Fibroblast of gingiva (primary cell): ENCODE measurements at regions not wholly inside any gene's neighbourhood (a gene's known extent, or its start where the extent isn't known, plus 50 kb on each side); places are given as distances from the start of the nearest gene placed in this dataset.

ENCODE experiments used
- DNase-seq: peaks from one replicate; pipeline ENCODE4 v3.0.0-alpha.2; 2011; ENCODE audit warnings: low read depth

DNA sequence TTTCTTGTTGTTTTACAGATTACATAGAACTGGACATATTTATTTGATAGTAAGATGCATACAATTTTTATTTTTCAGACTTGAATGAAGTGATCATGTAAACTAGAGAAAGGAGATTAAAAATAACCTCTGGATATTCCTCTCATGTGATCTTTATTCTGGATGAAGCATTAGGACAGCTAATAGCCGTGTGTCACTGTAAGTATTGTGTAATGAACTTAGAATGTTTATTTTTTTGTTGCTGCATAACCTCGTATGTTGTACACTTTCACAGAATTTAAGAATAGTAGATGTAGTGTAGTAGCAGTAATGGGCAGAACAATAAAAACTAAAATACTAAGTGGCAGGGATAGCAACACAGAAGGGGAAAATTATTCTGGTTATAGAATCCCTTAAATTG lies 2094.5 kb upstream of the TENM3 start:
- DNase-seq: no peak

DNA sequence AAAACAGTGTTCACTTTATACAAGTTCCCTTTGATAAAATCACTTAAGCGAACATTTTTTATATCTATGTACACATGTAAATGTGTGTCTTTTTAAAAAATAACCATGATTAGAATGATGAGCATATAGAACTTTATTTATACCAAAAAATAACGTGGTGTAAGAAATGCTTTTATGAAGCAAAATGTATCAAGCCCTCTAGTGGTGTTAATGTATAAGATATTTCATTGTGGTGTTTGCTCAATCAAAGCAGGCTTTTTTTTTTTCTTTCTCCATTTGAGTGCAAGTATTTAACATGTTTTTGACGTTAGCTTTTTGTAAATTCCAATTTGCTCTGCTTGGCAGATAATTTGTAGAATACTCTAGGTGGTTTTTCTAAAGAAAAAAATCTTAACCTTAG lies 2092.4 kb upstream of the TENM3 start:
- no peak for DNase-seq

DNA sequence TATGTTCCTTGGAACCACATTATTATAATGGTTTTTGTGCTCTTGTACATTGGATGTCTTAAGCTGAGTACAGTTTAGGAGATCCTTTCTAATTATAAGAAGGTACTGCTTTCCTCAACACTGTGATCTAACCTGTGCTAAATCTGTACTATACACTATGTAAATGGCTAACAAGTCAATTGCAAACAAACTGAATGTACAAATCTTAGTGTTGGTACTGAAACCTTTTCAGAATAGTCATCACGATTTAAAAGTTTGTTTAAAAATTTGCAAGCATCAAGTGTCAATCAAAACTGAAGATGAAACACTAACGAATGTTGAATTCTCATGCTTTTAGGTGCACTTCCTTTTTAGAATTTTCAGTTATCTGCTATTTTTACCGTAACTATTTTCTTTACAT lies 2090.4 kb upstream of the TENM3 start:
- DNase-seq: no peak

DNA sequence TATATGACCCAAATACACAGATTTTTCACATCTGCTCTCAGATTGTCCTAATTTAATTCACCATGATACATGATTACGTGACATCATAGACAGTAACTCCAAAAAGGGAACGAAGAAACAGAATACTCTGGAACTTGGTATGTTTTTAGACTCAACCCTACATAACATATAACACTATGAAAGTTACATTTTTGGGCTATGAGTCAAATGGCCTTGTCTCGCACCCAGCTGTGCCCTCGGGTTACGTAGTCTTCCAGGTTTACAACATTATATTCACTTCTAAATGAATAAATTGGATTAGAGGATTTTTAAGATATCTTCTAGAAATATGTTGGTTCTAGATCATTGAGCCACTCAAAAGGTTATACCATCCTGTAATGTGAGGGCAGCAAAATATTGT lies 2089.6 kb upstream of the TENM3 start:
- DNase-seq: no peak

DNA sequence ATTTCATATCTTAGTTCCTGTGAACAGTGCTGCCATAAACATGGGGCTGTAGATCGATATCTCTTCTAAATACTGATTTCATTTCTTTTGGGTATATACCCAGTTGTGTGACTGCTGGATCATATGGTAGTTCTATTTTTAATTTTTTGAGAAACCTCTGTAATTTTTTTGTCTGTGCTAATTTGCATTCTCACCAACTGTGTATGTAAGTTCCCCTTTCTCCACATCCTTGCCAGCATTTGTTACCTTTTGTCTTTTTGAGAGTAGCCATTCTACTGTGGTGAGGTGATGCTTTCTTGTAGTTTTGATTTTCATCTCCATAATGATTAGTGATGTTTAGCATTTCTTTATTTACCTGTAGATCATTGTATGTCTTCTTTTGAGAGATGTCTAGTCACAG lies 2086.5 kb upstream of the TENM3 start:
- DNase-seq: no peak

DNA sequence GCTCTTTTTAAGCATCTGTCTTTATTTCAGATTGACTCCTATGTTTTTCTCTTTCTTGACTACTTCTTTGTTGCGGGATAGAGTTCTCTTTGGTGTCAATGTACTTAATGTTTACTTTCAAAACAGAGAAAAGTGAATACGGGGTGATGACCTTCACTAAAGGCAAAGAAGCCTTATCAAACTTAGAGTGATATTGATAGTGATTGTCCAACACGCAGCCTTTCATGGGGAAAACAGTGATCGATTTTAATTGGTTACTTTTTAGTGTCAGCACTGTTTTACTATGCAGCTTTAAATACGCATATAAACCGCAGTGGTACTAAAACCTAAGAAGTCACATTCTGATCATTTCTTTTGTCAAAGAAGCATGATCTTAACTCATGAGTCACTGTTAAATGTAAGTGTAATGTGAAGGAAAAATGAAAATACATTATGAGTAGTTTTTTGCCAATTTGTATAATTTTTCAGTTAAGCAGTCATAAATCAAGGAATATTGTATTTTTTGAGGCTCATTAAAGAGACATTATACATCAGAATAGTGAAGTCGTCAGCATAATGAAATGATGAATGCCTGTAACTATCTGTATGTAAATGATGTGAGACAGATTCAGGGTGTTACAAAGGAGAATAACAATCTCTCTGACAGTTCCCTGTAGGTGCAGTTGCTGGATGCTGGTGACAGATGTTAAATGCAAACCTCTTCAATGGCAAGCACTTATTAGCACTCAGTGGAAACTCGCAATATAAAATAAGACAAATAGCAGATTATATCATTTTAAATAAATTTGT lies 2082.8 kb upstream of the TENM3 start:
- DNase-seq: no peak

DNA sequence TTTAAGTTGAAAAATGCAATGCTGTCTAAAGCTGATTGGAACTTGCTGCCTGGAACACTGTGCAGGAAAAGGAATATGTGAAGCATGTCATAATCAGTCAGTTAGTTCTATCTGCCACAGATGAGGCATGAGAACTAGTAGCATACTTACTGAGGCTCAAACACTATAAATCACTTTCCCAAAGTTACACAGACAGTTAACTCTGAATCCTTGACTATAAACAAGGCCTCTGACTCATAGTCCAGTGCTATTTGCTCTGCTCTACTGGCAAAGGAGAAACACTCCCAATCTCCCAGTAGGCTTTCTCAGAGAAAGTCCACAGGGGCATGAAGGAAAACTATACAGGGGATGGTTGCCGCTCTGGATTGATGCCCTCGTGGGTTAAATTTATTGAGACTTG lies 2078.4 kb upstream of the TENM3 start:
- DNase-seq: no peak

DNA sequence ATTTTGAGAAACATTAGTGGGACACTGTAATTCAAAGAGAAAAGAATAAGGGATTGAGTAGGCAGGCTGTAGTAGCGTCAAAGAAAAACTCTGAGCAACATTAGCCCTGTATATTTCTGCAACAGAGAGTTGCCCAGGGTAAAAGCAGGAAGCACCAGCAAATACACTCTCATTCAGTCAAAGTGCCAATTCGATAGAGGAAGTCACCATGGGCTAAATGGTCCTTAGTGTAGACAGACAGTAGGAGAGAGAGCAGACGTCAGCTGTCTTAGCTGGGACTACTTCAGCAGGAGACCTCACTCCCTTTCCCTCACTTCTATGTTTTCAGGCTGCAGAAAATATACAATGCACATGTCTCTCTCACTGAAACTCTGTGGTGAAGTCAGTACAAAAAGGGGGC lies 2073.8 kb upstream of the TENM3 start:
- DNase-seq: no peak

DNA sequence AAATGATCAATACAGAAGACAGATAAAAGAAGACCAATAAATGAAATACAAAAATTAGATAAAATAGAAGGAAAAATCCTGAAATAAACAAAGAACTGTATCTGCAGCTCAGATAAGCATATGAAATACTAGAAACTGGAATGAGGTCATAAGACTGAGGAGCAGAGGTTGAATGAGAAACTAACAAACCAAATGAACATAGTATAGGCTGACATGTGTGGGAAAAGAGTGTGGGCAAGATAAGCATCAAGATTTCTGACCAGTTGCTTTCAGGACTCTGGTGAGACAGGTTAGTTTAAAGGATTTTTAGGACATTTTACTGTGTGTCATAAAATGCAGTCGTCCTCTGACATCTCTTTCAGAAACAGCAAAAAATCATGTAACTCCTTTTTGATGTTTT lies 2073.2 kb upstream of the TENM3 start:
- DNase-seq: no peak

DNA sequence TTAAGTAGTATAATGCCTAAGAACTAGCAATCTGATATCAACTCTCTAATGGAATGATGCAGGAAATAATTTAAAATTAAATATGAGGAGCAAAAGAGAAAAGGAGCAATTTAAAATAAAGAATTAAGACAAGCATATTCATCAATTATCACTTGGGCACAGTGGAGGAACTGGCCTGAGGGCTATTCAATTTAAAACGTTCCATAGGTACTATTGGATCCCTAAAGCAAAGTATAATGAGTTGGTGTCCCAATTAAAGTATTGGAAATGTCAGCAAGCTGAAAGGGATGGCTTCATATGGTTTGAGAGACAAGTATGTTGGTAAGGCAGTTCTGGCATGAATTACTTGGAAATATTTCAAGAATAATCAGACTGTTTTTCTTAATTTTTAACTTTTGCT lies 2064.1 kb upstream of the TENM3 start:
- no peak for DNase-seq

DNA sequence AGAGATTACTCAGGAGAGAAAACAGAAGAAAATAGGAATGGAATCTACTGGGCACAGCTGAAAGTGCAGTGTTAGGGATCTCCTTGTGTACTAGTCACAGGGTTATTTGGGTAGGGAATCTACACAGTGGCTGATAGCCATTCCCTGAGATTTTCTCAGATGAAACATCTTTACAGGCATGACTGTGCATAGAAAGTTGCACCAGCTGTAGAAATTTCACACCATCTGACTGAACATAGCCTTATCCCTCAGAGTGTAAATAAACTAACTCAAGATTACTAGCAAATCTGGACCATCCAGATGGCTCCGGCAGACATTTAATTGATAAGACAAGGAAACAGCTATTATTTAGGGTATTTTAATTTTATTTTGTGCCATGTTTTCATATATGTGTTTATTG lies 2053.5 kb upstream of the TENM3 start:
- no peak for DNase-seq

DNA sequence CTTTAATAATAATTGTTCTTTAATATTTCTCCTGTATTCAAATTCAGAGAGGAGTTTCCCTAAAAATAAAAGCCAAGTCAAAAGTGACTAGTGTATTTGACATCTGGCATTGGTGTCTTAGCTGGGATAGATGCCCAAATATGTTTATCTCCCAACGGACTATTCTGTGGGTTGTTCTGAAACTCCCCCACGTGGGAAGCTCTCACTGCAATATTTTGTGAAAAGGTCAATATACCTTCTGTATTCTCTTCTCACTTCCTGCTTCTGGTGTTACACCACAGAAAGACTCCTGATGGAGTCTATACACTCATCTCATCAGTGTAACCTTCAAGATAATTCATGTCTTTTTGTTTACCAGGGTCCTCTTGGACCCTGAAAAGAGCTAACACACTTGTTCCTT lies 2052.8 kb upstream of the TENM3 start:
- DNase-seq: no peak

DNA sequence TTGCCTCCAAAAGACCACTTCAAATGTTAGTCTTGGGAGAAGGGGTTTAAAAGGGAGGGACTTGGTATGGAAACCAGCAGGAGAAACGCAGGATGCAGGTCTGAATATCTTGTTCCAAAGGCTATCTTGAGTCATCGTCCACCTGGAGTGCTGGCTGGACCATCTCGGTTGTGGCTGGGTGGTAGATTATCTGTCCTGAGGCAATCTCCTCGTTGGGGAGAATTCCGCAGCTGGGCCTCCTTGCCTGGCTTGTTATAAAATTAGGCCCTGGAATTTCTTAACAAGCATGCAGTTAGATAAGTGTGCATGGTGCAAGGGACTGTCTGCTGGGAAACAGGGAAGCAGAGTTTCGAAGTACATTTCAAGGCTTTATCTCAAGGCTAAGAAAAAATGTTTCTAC lies 2045.7 kb upstream of the TENM3 start:
- DNase-seq: no peak

DNA sequence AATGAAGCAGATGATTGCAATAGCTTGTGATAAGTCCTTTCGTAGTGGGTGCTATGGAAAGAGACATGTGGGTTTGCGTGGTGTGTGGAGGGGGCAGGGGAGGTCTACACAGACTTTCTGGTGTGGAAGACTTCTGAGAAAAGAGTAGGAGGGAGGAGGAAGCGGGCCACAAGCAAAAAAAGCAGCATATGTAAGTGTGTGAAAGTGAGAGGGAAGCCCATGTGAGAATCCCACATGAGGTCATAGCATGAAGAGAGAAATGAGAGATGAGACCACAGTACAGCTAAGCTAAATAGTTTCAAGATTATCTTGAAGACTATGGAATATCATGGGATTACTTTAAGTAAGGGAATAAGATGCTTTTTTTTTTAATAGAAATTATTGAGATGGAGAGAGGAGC lies 2039.9 kb upstream of the TENM3 start:
- DNase-seq: no peak

DNA sequence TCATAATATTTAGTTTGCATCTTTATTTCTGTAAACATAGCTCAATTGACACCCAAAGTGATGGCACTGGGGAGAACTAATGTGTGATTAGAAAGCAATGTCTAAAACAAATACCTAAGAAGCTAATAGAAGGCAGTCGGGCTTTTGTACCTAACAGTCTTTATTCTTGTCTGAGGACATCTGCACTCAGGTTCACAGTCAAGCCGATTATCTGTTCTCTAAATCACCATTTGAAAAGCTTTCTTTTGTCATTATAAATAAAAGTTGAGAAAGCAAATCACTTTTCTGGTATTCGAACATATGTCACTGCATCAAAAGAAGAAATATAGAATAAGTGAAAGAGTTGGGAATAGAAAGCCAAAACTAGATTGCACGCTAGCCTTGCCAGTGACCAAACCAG lies 2037.9 kb upstream of the TENM3 start:
- DNase-seq: no peak

DNA sequence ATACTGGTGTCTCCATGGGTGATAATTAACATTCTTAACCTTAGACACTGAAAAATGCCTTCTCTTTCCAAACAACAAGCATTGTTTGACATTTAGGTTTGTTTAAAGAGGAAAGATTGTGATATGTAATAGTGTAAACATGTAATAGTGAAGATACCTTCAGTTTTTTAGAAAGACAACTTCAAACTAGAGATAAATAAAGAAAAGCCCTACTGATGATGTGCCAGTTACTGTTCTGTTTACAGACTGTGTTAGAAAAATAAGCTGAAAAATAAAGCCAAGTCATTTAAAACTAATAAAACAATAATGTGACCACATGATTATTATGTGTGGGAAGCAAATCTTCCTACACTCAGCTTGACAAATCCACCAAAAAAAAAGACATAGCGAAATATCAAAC lies 2035.3 kb upstream of the TENM3 start:
- DNase-seq: no peak

DNA sequence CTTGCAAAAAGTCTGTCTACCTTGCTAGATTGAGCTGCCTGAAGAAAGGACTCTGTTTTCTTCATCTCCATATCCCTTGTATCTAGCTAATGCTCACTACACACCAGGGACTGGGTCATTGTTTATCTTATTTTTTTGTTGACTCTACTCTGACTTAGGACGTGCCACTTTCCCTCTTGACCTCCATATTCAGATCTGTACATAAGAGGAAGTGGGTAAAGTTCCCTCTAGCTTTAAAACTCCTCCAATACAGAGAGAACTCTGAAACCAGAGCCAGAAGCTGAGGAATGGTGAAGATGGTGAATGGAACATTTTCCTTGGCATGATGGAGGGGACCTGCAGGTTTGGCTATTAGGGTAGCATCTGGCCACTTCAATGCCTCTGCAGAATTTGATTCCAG lies 2026.1 kb upstream of the TENM3 start:
- DNase-seq: no peak

DNA sequence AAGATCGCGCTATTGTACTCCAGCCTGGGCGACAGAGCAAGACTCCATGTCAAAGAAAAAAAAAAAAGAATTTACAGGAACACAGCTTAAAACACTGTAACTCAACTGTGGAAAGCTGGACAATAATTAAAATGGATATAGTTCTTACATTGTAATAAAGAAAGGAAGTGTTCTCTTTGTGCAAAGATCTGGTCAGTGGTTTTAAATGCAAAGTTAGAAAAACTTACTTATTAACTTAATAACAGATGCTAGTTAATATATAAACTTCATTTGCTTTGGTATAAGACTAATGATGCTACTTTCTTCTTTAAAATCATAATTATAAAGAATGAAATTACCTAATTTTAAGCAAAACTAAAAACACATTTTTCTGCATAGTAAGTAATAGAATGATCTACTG lies 2024.1 kb upstream of the TENM3 start:
- no peak for DNase-seq

DNA sequence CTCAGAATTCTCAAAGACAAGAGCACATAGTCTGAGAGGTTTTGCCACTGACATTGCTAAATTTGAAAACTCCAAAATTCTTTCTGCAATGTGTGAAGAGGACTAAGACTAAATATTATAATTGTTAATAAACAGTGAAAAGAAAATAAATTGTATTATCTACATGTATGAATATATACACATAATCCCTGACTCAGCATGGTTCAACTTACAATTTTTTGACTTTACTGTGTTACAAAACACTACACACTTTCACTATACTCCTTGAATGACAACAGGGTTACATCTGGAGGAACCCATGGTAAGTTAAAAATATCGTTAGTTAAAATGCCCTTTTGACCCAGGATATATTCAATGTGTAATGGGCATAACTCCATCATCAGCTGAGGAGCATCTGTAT lies 2017.2 kb upstream of the TENM3 start:
- DNase-seq: no peak

DNA sequence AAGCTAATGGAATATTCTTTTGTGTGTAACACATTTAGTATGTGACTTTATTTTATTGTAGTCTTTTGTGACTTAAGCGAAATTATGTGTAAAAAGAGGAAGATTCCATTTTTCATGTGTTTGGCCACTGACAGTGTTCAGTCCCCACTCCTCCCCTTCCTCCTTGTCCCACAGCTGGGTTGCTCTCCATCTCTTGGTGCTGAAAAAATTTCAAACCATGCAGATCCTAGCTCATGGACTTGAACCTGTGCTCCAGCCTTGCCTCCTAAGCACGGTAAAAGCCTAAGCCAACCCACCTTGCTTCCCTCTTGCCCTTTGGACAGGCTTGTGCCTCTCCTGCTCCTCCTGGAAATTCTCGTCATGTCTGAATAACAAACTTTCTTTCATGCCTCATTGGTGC lies 2008.5 kb upstream of the TENM3 start:
- no peak for DNase-seq

DNA sequence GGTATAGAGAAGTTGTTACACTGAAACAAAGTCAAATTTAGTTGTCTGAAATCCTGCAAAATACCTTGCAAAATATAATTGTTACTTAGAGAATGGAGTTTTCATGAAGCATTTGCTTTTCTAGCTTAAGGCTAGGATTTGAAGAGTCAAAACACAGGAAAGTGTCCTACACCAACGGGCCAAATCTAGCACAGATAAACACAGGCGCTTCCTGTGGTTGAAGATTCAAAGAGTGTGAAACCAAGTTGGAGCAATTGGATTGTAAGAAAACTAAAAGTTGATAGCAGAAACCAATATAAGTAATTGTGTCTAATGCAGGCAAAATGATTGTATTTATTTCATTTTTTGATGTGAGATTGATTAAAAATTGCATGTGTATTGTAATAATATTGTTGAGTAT lies 2002.5 kb upstream of the TENM3 start:
- DNase-seq: no peak

DNA sequence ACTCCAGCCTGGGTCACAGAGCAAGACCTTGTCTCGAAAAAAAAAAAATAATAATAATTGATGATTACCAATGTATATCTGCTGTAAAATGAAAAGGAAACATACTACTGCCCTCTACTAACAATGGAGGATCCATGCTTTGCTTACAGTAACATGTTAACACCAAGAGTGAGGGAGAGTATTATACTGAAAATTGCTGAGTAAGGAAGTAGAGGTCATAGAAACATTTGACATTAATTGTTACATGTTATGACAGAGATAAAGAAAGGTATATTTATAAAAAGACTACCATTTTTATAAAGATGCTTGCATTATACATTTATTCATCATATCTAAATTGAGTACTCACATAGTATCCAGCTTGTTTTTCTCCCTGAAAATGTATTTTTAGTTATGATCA lies 1989.8 kb upstream of the TENM3 start:
- no peak for DNase-seq

DNA sequence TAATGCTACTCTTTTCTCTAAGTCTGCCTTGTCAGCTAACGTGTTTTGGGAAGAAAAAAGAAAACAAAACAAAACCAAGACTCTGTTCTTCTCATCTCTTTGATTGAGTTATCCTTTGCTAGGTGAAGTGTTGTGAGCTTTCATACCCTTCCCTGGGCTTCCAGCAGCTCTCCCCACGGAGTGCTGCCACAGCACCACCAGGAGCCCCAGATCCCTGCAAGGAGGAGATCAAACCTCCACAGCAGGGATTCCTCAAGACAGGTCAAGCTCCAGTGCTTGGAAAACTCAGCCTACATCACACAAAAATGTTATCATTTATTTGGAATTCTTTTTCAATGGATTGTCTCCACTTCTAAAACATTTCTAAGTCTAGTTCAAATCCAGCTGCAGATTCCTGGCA lies 1981.9 kb upstream of the TENM3 start:
- DNase-seq: no peak

DNA sequence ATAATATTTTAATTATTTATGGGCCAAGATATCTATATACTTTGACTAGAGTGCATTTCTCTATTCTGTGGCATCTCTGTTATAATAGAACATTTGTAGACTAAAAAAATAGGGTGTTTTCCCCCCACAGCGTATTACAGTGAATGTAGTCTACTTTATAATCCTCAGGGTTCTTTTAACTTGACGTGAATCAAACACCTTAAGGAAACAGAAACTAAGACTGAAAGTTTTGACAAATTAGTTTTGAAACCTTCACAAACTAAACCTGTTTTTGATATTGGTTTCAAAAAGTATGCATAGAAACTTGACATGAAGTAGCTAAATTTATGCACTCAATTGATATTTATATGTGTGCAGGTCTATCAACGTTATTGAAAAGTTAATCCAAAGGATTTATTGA lies 1963.1 kb upstream of the TENM3 start:
- no peak for DNase-seq
